ENCODE measurements at regions not wholly inside any gene's neighbourhood (a gene's known extent, or its start where the extent isn't known, plus 50 kb on each side); places are given as distances from the start of the nearest gene placed in this dataset.

GRCh38 chrX:9356846-9357245, 108.0 kb upstream of the TBL1X start:
- no peaks in the 10 kb centered on the region for H3K9me3 ChIP-seq (ENCODE audit: insufficient read depth in 2 of 2, low read depth in 1 of 2, low read length in 1 of 2)
- H2BK15ac ChIP-seq (ENCODE audit: low read length): no peak overlapping the region
- no peak overlapping the region for H2AK5ac ChIP-seq (ENCODE audit: low read depth, low read length)
- no peak overlapping the region for H3K9ac ChIP-seq (replicated peaks in 1 of 4; ENCODE audit: extremely low read depth in 1 of 4, low read depth in 3 of 4, low read length in 3 of 4)
- DNase-seq (ENCODE audit: low read depth in 1 of 2, low spot score in 2 of 2) (no peak), FAIRE-seq (no peak)
- H3K18ac ChIP-seq (ENCODE audit: extremely low read depth, low read length): no peak overlapping the region
- no peak overlapping the region for H3K4ac ChIP-seq (replicated peaks; ENCODE audit: insufficient read length, low read depth, low read length)
- H3K4me2 ChIP-seq (ENCODE audit: insufficient read depth in 1 of 2, low read depth in 2 of 2, low read length in 2 of 2): no peak overlapping the region
- H4K20me1 ChIP-seq (replicated peaks in 1 of 2; ENCODE audit: control insufficient read depth in 1 of 2, insufficient read depth in 2 of 2, low read length in 2 of 2): no peaks in the 10 kb centered on the region
- H3K79me2 ChIP-seq (ENCODE audit: control insufficient read depth in 1 of 2, insufficient read depth in 2 of 2, low read length in 2 of 2): no peaks in the 10 kb centered on the region
- no peaks in the 10 kb centered on the region for H3K79me1 ChIP-seq (ENCODE audit: low read depth, low read length)
- H3K14ac ChIP-seq (ENCODE audit: insufficient read length): no peak overlapping the region
- no peak overlapping the region for H2BK120ac ChIP-seq (replicated peaks; ENCODE audit: low read depth, low read length)
- CTCF ChIA-PET (ENCODE audit: partially characterized antibody): no interaction called here
- H4K91ac ChIP-seq (replicated peaks; ENCODE audit: insufficient read length, low read length): no peak overlapping the region
- no peak overlapping the region for H2BK20ac ChIP-seq (ENCODE audit: low read length)
- H3K27me3 ChIP-seq (replicated peaks in 1 of 4; ENCODE audit: control insufficient read depth in 3 of 4, extremely low read depth in 1 of 4, insufficient read depth in 3 of 4, low read length in 3 of 4): no peaks in the 10 kb centered on the region
- H2AFZ ChIP-seq (ENCODE audit: low read length): no peak overlapping the region
- H2BK12ac ChIP-seq (ENCODE audit: low read depth, low read length): no peak overlapping the region
- H4K5ac ChIP-seq (ENCODE audit: insufficient read length, low read depth, low read length): no peak overlapping the region
- H3K4me3 ChIP-seq (ENCODE audit: extremely low read depth in 1 of 4, insufficient read depth in 2 of 4, low read depth in 3 of 4, low read length in 4 of 4): no peak overlapping the region
- no peak overlapping the region for H2BK5ac ChIP-seq (ENCODE audit: low read depth, low read length)
- no peak overlapping the region for H4K8ac ChIP-seq (ENCODE audit: extremely low read depth, insufficient read depth, low read length)
- no peaks in the 10 kb centered on the region for H3K4me1 ChIP-seq (replicated peaks in 1 of 4; ENCODE audit: control insufficient read depth in 3 of 4, insufficient read depth in 4 of 4, low read length in 3 of 4)
- POLR2A ChIA-PET (ENCODE audit: partially characterized antibody): no interaction called here
- TF ChIP-seq NRF1 (IDR thresholded peaks at IDR 0.05; ENCODE audit: low read depth, low read length) (no peak), SIRT6 (IDR thresholded peaks at IDR 0.05; ENCODE audit: low read length) (no peak), NANOG (IDR thresholded peaks at IDR 0.05; ENCODE audit: insufficient read depth, low read depth, low read length, poor library complexity, severe bottlenecking) (no peak), SUZ12 (IDR thresholded peaks at IDR 0.05; ENCODE audit: low read length) (no peak), BRCA1 (IDR thresholded peaks at IDR 0.05; ENCODE audit: low read depth, low read length) (no peak), YY1 (IDR thresholded peaks at IDR 0.05; ENCODE audit: low read depth, low read length) (no peak), POLR2AphosphoS5 (IDR thresholded peaks at IDR 0.05; ENCODE audit: low read depth, low read length) (no peak), CEBPB (IDR thresholded peaks at IDR 0.05; ENCODE audit: low read depth, low read length) (no peak), POLR2A (IDR thresholded peaks at IDR 0.05; ENCODE audit: control extremely low read depth in 1 of 2, low read depth in 2 of 2, low read length in 2 of 2) (no peak), CHD1 (IDR thresholded peaks at IDR 0.05; ENCODE audit: low read depth, low read length) (no peak), KDM5A (IDR thresholded peaks at IDR 0.05; ENCODE audit: low read length) (no peak), TCF12 (IDR thresholded peaks at IDR 0.05; ENCODE audit: low read depth, low read length) (no peak)
- H3K27ac ChIP-seq (ENCODE audit: low read depth, low read length): no peak overlapping the region
- no peak overlapping the region for H3K56ac ChIP-seq (replicated peaks; ENCODE audit: insufficient read length, low read depth, low read length)
- H3K23ac ChIP-seq (ENCODE audit: insufficient read length): no peak overlapping the region
- no peaks in the 10 kb centered on the region for H3K36me3 ChIP-seq (ENCODE audit: control insufficient read depth in 2 of 4, insufficient read depth in 4 of 4, low read length in 3 of 4)
- WGBS, 2 experiments (ENCODE audit: extremely low coverage in 1 of 2, insufficient coverage in 1 of 2, insufficient read length in 1 of 2, insufficient replicate concordance in 2 of 2, low coverage in 1 of 2, low lambda C conversion rate in 2 of 2, missing lambda C conversion rate in 1 of 2): 76% methylated on average over 5 of the region's 5 CpGs; no CpG with 5 or more reads in 1 of the 2 experiments
- H3K23me2 ChIP-seq (ENCODE audit: low read depth, low read length): no peaks in the 10 kb centered on the region
